ENCODE measurements at regions not wholly inside any gene's neighbourhood (a gene's known extent, or its start where the extent isn't known, plus 50 kb on each side); places are given as distances from the start of the nearest gene placed in this dataset.

DNA sequence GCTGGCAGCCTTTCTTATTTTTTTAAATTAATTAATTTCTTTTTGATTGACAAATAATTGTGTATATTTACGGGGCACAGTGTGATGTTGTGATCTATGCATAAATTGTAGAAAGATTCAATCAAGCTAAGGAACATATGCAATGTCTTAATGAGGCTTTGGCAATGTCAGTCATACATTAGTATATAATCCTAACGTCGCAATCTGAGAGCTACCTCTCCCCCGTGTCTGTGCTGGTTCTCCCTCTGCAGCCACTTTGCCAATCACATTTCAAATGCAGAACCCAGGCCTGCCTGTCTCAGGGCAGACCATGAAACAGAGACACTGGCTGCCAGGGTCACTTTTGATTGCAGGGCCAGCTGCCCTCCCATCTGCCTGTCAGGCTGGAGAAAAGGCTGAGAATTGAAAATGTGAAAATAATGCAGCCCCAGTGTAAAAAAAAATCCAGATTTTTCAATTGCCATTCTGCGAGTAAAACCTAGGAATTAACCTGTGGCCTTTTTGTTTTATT is 56.3 kb downstream of the SLC24A2 start:
- no peak for DNase-seq (ENCODE audit: low read depth in 4 of 4, low spot score in 2 of 4)

DNA sequence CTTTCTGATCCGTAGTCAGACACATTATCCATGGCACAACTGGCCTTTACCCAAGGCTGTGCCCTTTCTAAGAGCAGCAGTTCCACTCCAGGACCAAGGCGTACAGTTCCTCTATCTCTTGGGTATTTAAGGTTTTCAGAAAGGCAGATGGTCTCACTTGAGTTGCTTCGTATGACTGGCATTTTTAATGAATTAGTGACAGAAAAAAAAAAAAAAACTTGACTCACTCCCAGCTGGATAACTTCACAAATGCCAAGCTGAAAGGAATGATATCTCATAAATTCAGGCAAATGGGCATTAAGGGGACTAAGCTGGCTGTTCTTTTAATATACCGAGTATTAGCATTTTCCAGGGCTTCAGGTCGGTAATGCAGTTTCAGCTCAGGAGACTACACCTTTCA is 60.7 kb downstream of the SLC24A2 start:
- DNase-seq (ENCODE audit: low read depth in 4 of 4, low spot score in 2 of 4) = no peak

DNA sequence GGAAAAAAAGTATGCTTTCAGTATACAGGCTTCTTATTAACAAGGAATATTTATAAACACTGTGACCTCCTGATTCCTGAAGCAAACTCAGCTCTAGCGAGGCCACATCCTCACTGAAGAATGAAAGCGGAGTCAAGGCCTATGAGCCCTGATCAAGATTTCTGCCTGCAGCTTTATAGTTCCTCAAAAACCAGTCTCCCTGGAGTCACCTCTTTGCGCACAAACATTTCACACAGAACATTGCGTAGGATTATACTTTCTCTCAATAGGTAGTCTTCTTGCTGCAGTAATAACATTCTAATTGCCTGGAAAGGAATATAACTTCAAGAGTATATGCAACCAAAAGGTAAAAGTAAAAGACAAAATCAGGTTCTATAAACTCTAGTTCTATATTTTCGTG is 62.9 kb downstream of the SLC24A2 start:
- no peak for DNase-seq (ENCODE audit: low read depth in 4 of 4, low spot score in 2 of 4)

DNA sequence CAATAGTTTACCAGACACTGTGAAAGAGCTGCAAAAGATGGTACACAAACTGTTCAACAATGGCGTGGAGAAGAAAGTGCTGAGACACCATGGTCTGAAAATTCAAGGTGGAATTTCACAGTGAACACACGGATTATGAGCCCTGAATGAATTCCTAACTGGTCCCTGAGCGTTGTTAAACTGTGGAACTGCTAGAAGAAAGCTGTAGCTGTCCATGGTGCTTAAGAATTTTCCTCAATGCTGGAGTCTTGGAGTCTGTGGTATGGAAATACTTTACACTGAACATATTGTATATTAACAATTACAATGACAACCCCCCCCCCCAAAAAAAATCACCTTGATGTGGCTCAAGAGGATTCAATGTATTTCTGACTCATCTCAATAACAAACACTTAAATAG is 68.5 kb downstream of the SLC24A2 start:
- DNase-seq (ENCODE audit: low read depth in 4 of 4, low spot score in 2 of 4) = peak; percentile 13 to 51 (median 26)

DNA sequence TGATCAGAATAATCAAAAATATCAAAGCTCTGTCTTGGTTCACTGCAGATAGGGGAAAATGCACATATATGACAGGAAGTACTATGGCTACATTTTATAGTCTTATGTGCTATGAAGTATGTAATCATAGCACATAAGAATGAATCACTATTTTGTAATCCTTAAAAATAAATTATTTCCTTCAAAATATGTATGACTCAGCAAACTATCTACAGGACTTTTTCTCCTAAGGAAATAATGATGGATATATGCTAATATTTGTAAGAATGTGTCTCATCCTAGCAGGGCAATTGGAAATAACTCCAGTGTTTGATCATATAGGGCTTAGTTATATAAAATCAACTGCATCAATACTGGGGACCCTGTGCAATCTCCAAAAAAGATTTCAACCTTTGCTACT is 85.1 kb downstream of the SLC24A2 start:
- no peak for DNase-seq (ENCODE audit: low read depth in 4 of 4, low spot score in 2 of 4)

DNA sequence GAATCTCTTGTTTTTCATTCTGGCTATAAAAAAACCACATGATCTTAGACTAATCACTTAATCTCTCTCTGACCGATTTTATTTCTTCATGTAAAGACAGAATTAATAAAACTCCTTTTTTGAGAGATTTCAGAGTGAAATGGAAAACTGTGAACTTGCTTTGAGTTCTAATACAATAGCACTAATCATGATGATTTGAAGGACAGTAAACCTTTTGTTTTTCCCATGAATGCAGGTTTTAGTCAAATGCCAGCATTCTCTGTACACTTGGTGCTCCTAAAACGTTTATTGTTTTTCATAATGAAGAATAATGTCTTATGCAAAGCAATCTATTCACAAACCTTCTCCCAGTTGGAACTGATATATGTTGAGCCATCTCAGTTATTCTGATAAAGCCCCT is 86.8 kb downstream of the SLC24A2 start:
- no peak for DNase-seq (ENCODE audit: low read depth in 4 of 4, low spot score in 2 of 4)

DNA sequence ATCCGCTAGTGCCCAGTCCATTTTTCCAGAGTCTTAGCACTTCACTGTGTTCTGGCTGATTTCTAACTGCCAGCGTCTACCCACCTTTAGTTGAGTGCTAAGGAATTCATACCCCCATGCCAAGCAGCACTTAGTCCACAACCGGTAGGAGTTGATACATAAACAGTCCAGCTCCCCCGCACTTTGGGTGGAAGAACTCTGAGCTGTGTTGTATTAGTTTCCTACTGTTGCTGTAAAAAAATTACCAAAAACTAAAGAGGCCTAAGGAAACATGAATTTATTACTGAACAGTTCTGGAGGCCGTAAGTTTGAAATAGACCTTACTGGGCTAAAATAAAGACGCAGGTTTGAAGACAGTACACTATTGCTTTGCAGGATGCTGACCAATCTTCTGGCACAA is 87.6 kb downstream of the SLC24A2 start:
- DNase-seq (ENCODE audit: low read depth in 4 of 4, low spot score in 2 of 4) = no peak

DNA sequence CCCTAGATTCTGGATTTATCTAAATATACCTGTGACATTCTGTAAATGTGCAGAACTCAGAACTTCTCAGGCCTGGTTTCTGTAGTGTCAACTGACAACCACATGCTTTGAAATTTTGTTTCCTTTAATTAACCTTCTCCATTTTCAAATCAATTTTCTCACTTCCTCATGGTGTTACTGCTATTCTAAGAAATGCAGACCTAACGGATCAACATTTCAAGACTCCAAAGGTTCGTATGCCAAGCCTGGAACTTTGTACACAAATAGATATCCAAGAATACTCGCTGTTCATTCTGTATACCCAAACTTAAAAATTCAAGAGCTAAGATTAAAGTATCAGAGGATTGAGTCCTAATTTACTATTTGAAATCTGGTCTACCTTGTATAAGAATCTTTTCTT is 88.1 kb downstream of the SLC24A2 start:
- no peak for DNase-seq (ENCODE audit: low read depth in 4 of 4, low spot score in 2 of 4)

DNA sequence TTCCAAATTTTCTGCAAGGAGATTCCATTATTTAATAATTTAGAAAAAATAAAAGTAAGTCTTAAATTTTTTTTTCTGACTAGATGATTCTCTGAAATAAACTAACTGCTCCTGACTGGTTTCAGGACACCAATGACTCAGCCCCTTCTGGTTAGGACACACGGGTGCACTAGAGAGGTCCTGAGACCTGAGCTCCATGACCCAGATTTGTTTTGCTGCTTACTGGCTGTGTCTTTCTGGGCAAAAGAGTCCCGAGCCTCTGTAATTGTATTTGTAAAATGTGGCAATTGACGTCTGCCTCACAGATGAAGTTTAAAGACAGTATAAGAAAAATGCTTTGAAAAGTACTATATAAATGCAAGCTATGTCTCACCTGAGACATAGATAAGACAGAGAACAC is 89.1 kb downstream of the SLC24A2 start:
- no peak for DNase-seq (ENCODE audit: low read depth in 4 of 4, low spot score in 2 of 4)

DNA sequence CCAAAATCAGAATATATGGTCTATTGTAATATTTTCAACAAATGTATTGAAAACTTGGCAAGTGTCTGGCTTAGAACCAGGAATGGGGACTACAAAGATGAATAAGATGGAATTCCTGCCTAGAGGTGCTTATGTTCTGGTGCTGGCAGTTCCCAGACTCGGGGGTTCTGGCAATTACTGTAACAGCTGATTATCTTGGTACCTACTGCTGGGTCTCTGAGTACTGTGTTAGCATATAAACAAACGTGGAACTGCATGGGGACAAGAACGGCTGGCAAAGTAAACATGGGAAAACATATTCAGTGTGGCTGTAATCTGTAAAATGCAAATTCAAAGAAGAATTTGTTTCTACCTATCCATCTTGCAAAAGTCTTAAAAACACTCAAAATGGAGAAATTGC is 89.9 kb downstream of the SLC24A2 start:
- no peak for DNase-seq (ENCODE audit: low read depth in 4 of 4, low spot score in 2 of 4)

DNA sequence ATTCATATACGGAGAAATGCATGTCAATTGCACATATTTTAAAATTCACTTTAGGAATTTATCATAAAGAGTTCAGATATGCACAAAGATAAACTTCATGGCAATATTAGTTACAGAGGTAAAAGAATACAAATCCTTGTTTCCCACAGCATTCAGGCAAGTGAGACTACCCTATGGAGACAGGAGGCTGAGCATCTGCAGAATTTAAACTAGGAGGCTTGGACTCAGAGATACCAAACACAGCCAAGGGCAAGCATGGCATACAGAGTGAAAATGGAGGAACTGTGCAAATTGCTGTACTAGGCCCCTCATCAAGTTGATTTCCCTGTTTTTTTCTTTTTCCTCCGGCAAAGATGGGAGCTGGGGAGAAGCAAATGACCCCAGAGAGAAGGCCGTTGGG is 94.2 kb downstream of the SLC24A2 start:
- DNase-seq (ENCODE audit: low read depth in 4 of 4, low spot score in 2 of 4) = no peak

DNA sequence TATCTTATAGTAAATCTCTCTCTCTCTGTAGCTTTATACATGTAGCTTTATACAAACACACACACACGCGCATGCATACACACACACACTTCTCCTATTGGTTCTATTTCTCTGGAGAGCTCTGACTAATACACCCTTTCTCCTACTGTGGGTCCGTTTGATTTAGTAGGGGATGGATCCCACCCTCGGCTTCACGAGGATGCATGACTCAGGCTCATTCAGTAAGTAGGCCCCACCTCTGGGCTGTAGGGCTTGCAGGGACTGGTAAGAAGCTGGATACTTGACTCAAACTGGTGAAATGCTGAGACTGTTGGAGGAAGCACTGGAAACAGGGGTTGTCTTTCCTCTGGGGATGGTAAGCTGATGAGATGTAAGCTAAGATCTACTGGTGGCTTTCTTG is 98.7 kb downstream of the SLC24A2 start:
- DNase-seq (ENCODE audit: low read depth in 4 of 4, low spot score in 2 of 4) = no peak

DNA sequence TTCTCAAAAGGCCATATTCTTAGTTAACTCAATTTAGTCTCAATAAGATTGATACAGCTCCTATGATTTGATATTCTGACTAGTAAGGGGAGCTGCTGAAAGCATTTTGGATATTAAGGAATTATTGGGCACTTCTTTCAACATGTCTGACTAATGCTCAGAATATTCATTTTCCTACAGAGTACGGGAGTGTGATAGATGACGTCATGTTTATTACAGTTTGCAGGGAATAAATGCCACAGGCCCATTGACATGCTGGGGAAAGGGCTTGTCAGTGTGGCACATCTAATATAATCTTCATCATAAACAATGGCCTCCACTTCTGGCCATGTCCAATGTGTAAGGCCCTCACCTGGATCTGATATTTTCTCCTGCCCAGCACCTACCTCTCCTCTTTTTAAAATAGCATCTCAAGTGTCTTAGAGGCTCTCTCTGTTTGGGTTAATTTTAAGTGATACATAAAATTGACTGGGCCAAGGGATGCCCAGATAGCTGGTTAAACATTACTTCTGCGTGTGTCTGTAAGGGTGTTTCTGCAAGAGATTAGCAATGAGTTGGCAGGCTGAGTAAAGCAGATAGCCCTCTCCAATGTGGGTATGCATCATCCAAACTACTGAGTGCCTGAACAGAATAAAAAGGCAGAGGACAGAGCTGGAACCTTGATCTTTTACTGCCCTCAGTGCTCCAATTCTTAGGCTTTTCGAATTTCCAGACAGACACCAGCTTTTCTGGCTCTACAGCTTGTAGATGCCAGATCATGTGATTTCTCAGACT is 99.3 kb downstream of the SLC24A2 start:
- no peak for DNase-seq (ENCODE audit: low read depth in 4 of 4, low spot score in 2 of 4)

DNA sequence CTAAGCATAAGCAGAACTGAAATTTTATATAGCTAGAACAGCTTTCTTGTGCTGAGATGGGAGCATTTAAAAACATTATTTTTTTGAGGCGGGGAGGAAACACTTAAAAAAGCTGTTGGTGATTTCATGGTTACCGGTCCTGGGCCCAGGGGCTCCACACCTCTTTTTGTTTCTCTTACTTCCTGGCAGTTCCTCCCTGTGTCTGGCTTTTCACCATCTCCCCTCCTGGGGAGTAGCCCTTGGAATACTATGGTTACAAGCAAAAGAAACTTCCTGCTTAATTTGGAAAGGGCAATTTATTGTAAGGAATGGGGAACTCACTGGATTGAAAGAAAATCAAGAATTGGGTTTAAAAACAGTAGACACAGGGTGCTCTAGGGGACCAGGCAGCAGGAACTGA is 105.1 kb downstream of the SLC24A2 start:
- DNase-seq (ENCODE audit: low read depth in 4 of 4, low spot score in 2 of 4) = no peak

DNA sequence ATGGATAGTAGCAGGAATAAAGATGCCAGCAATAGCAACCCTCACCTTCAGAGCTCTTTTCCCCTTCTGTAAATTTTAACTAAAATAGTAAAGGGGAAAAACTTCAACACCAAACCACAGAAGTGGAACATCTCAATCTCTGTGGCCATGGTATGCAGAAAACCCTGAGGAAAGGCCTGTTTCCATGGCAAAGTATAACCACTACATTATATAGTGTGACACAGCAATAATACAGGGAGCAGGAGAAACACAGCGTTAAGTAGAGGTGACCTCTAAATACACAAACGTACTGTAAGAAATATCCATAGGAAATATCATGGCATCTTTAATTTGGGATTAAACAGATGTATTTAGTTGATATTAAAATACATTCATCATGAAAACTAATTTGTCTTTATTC is 106.4 kb downstream of the SLC24A2 start:
- no peak for DNase-seq (ENCODE audit: low read depth in 4 of 4, low spot score in 2 of 4)

DNA sequence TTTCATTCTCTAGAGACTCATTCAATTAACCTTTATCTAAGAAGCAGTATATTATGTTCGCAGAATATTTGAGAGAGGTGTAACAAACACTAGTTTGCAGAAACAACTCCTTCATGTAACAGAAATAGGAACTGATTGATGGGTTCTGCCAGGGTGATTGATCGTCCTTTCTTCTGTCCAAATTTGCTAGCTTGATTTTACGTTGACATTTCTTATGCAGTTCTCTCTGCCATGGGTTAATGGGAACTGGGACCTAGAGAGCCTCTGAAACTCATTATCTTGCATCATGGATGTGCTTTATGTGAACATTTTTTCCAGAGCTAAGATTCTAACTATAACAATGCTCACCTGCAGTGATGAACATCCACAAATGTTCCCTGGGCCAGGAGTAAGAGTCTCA is 107.0 kb downstream of the SLC24A2 start:
- no peak for DNase-seq (ENCODE audit: low read depth in 4 of 4, low spot score in 2 of 4)

DNA sequence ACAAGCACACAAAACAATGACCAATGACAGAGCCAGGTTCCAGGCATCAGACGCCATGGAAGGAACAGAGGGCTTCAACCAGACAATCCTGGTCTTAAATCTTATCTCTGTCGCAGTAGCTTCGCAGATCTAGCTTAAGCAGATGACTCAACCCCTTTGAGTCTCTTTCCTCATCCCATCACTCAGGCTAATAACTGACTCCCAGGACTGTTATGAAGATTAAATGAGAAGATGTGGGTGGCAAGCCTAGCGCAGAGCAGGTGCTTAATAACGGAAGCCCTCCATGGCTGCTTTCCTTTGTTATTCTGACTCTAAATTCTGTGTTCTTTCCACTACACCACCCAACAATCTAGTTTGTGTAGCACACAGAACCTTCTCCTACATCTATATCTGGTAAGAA is 110.9 kb downstream of the SLC24A2 start:
- no peak for DNase-seq (ENCODE audit: low read depth in 4 of 4, low spot score in 2 of 4)

DNA sequence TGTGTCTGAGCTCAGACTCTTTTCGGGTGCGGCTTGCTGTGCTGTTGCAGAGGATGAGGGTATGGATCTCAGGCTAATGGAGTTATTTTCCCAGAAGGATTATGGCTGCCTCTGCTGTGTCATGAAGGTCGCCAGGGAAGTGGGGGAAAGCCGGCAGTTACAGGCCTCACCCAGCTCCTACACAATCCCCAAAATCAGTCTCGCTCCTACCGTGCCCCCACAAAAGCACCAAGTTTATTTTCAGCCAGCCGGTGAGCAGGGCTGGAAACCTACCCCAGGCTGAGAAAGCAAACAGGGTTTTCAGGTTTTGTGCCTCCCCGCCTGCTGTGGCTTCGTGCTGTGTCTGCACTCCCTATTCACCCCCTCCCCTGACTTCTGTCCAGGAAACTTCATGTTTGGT is 113.3 kb downstream of the SLC24A2 start:
- DNase-seq (ENCODE audit: low read depth in 4 of 4, low spot score in 2 of 4) = no peak

DNA sequence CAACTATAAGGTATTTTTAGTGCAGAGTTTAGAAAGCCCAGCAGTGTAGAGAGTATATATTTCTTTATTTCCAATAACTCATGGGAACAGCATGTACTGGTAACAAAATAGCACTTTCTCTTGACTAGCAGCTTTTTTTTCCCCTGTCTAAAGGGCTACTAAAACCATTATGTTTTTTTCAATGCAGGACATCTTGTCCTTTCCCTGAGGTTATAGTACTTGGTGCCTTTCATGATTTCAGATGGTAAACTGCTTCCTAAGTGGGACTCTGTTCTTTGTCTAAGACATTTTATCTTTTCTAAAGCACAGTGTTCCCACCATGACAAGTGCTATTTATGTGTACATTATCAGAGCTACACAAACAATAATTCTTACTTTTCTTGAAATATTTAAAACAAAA is 122.3 kb downstream of the SLC24A2 start:
- no peak for DNase-seq (ENCODE audit: low read depth in 4 of 4, low spot score in 2 of 4)

DNA sequence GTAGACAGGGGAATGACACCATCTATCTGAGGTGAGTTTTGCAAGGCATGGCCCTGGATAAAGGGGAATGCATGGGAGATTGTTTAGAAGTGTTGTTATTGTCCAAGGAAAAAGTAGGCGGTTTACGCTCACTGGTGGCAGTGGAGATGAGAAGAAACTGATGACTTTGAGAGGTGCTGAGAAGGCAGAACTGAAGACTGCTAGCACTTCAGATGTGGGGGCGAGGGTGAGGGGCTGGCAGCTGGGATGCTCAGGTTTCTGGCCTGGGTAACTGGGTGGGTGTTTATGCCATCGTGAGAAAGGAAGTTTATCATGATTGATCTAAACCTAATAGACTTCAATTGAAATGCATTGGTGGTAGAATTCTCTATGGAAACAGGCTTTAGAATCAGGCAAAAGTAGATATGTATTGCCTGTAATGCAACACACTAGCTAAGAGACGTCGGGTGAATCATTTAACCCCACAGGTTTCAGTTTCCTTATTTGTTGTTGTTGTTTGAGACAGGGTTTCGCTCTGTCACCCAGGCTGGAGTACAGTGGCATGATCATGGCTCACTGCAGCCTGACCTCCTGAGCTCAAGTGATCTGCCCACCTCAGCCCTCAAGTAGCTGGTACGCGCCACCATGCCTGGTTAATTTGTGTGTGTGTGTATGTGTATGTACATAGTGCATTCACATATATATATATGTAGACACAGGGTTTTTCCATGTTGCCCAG is 123.5 kb downstream of the SLC24A2 start:
- DNase-seq (ENCODE audit: low read depth in 4 of 4, low spot score in 2 of 4) = no peak

DNA sequence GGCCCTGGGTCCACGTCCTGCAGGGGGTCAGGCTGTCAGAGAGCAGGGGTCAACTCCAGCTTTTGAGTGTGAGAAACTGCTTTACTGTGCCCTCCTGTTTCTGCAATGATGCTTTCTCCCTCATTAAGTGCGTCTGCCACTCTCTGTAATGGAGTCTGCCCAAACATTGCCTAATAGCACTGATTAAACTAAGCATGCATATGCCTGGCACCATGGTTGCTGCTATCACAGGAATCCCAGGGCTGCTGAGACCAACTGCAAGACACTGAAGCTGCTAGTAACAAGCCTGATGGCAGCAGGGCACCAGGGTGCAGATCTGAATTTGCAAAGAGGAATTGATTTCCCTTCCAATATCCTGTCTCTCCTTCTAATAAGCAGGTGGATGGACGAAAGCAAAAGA is 125.3 kb downstream of the SLC24A2 start:
- no peak for DNase-seq (ENCODE audit: low read depth in 4 of 4, low spot score in 2 of 4)

DNA sequence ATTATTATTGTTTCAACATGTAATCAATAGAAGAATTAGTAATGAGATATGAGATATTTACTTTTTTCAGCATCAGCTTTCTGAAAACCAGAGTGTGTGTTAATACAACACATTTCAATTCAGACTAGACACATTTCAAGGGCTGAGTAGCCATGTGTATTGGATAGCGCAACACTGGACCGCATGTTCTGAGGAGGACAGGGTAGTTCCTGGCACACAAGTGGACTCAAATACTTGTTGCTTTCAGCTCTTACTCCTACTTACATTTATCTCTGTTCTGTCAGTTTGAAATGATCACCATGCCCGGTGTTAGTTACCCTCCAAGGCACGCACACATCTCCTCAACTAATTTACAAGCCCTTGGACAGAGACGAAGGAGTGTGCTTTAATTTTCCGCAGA is 126.6 kb downstream of the SLC24A2 start:
- DNase-seq (ENCODE audit: low read depth in 4 of 4, low spot score in 2 of 4) = no peak
